Aorta (tissue), 5 donors: ENCODE measurements at regions not wholly inside any gene's neighbourhood (a gene's known extent, or its start where the extent isn't known, plus 50 kb on each side); places are given as distances from the start of the nearest gene placed in this dataset.

Experiments
- ATAC-seq: fragments of 200-7000 bp; cut with Tn5 transposase; one replicate; pipeline ENCODE4 v1.9.1; 2022; ENCODE audit warnings: moderate library complexity; ENCODE audit not compliant: low FRiP score
- DNase-seq, 2 donors: peaks; one replicate each; pipeline ENCODE4 v3.0.0-alpha.2; 2020
- H3K27ac ChIP-seq, 2 donors: one replicate each; pipeline ENCODE4 v1.5.1; 2013; ENCODE audit warnings: low read length in 2 of 2, mild to moderate bottlenecking in 2 of 2, moderate library complexity in 2 of 2, control low read depth in 1 of 2, inconsistent platforms in 1 of 2, low read depth in 1 of 2
- H3K27me3 ChIP-seq, 2 donors: one replicate each; pipeline ENCODE4 v1.6.1; 2013; ENCODE audit warnings: control low read depth in 1 of 2, low read length in 1 of 2, mild to moderate bottlenecking in 1 of 2, moderate library complexity in 1 of 2; ENCODE audit not compliant: insufficient read depth in 2 of 2, control insufficient read depth in 1 of 2
- H3K36me3 ChIP-seq, 2 donors: one replicate each; pipeline ENCODE4 v1.6.1; 2013; ENCODE audit warnings: control low read depth in 1 of 2, low read length in 1 of 2, mild to moderate bottlenecking in 1 of 2; ENCODE audit not compliant: insufficient read depth in 2 of 2, control insufficient read depth in 1 of 2
- H3K4me1 ChIP-seq, 2 donors: one replicate each; pipeline ENCODE4 v1.6.1; 2013; ENCODE audit warnings: low read length in 2 of 2, control low read depth in 1 of 2, mild to moderate bottlenecking in 1 of 2, moderate library complexity in 1 of 2; ENCODE audit not compliant: insufficient read depth in 2 of 2, control insufficient read depth in 1 of 2
- H3K4me3 ChIP-seq, 2 donors: one replicate each; pipeline ENCODE4 v1.5.1; 2013; ENCODE audit warnings: low read length in 2 of 2, control low read depth in 1 of 2, mild to moderate bottlenecking in 1 of 2
- H3K9me3 ChIP-seq: one replicate; pipeline ENCODE4 v1.6.1; 2013; ENCODE audit warnings: mild to moderate bottlenecking, low read length; ENCODE audit not compliant: control insufficient read depth
- WGBS, 2 donors: extraction: QIAGEN DNeasy Blood & Tissue Kit; methylation state at CpG; one replicate each; pipeline ENCODE4 v1.1.7; 2013; 5-methylcytosine and 5-hydroxymethylcytosine counted together
- intact Hi-C, 2 donors: fragments of 100-400 bp; cut with DNase I; formaldehyde crosslinking; loops; one replicate each; pipeline versions ENCODE4 v1.14.2 to v1.15.0; 2022
- donor health status: healthy with polysubstance abuse.
- donor health status: Bipolar disorder and iron deficiency.
- donor health status: DM: no; HTN: no; CAD: no.
- donor health status: DM: no; HTN: no; CAD: no.
- donor health status: DM: yes; HTN: yes; CAD: no.

GRCh38 chr4:149164282-149164681, 651.4 kb downstream of the IQCM start:
- DNase-seq = no peak
- Histone ChIP-seq H3K36me3 (no peaks in the 10 kb centered on the region), H3K9me3 (no peaks in the 10 kb centered on the region), H3K27me3 (no peaks in the 10 kb centered on the region), H3K4me3 (no peak overlapping the region), H3K4me1 (no peaks in the 10 kb centered on the region), H3K27ac (no peak overlapping the region)
- intact Hi-C loops = no loop called here
- ATAC-seq = no peak
- 41 to 49% methylated on average over 3 of the region's 3 CpGs for WGBS, 2 donors

DNA sequence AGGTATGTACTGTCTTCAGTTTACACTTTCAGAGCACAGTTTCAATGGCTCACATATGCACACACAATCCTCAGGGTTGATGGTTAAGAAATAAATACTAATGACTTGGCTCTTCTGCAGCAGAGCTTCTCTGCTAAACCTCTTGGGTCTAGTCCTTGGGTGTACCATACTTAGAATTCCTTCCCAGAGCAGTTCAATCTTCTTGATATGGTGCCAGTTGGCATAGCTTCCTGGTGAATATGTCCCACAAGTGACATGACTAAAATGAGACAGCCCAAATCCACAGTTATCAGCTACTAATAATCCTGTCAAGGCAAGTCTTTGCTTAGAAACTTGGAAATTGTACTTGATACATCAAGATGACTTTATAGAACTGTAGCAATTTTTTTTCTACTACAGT, 654.4 kb downstream of the IQCM start:
- H3K27me3 ChIP-seq = no peaks in the 10 kb centered on the region
- H3K36me3 ChIP-seq = no peaks in the 10 kb centered on the region
- no peak for DNase-seq
- H3K27ac ChIP-seq = no peak overlapping the region
- no peak for ATAC-seq
- H3K4me1 ChIP-seq = peaks cover 0 to 4% of the 10 kb centered on the region in 2 donors
- no peaks in the 10 kb centered on the region for H3K9me3 ChIP-seq
- H3K4me3 ChIP-seq = no peak overlapping the region
- intact Hi-C loops = no loop called here

DNA sequence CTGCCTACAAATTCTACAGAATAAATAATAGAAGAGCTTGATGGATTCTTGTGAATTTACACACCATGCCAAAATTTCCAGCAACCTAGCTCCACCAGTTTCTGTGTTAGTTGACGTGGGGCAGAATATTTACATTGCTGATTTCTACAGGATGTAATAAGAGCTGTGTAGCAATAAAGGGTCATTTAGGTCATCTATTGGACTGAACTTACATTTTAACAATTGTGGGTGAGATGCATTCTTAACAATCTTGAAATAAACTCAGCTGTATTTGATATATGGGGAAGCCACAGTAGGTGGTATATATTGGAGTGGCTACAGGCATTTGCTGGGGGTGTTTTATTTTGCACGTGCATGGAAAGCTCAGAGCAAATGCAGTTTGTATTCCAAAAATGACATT, 655.3 kb downstream of the IQCM start:
- H3K4me1 ChIP-seq = peaks cover 0 to 4% of the 10 kb centered on the region in 2 donors
- WGBS, 2 donors = 79 to 81% methylated on average over 2 of the region's 2 CpGs

GRCh38 chr4:149158817-149159216, 656.8 kb downstream of the IQCM start:
- Histone ChIP-seq H3K4me3 (no peak overlapping the region), H3K27ac (no peak overlapping the region), H3K36me3 (no peaks in the 10 kb centered on the region), H3K4me1 (peaks cover 0 to 4% of the 10 kb centered on the region in 2 donors), H3K9me3 (no peaks in the 10 kb centered on the region), H3K27me3 (no peaks in the 10 kb centered on the region)
- no peak for ATAC-seq
- intact Hi-C loops = no loop called here
- WGBS, 2 donors = 13 to 18% methylated on average over 3 of the region's 3 CpGs
- no peak for DNase-seq

More for the DNA sequence above, 655.3 kb downstream of the IQCM start:
- no peak overlapping the region for H3K4me3 ChIP-seq
- ATAC-seq (no peak), DNase-seq (no peak)
- no peaks in the 10 kb centered on the region for H3K36me3 ChIP-seq
- H3K9me3 ChIP-seq = no peaks in the 10 kb centered on the region
- no peak overlapping the region for H3K27ac ChIP-seq
- intact Hi-C loops = no loop called here
- no peaks in the 10 kb centered on the region for H3K27me3 ChIP-seq

GRCh38 chr4:149145803-149146202, 669.8 kb downstream of the IQCM start:
- intact Hi-C loops = no loop called here
- no peak overlapping the region for H3K27ac ChIP-seq
- no peak for ATAC-seq

GRCh38 chr4:149144060-149144459, 671.6 kb downstream of the IQCM start:
- ATAC-seq = no peak
- WGBS, 2 donors = 69 to 74% methylated on average over 1 of the region's 1 CpG
- no peaks in the 10 kb centered on the region for H3K27me3 ChIP-seq

More at GRCh38 chr4:149145803-149146202, 669.8 kb downstream of the IQCM start:
- no peaks in the 10 kb centered on the region for H3K4me1 ChIP-seq
- no peak for DNase-seq
- WGBS, 2 donors = 62 to 72% methylated on average over 2 of the region's 2 CpGs
- H3K36me3 ChIP-seq = no peaks in the 10 kb centered on the region
- H3K9me3 ChIP-seq = no peaks in the 10 kb centered on the region
- H3K27me3 ChIP-seq = no peaks in the 10 kb centered on the region
- H3K4me3 ChIP-seq = no peak overlapping the region

GRCh38 chr4:149141391-149141790, 674.3 kb downstream of the IQCM start:
- intact Hi-C loops = no loop called here
- no peak for DNase-seq
- Histone ChIP-seq H3K27me3 (no peaks in the 10 kb centered on the region), H3K36me3 (no peaks in the 10 kb centered on the region), H3K27ac (no peak overlapping the region), H3K9me3 (no peaks in the 10 kb centered on the region), H3K4me3 (no peak overlapping the region), H3K4me1 (no peaks in the 10 kb centered on the region)
- 84 to 91% methylated on average over 2 of the region's 2 CpGs for WGBS, 2 donors
- no peak for ATAC-seq

More at GRCh38 chr4:149144060-149144459, 671.6 kb downstream of the IQCM start:
- Histone ChIP-seq H3K9me3 (no peaks in the 10 kb centered on the region), H3K4me3 (no peak overlapping the region), H3K36me3 (no peaks in the 10 kb centered on the region), H3K27ac (no peak overlapping the region), H3K4me1 (no peaks in the 10 kb centered on the region)
- DNase-seq = no peak
- intact Hi-C loops = no loop called here

- Histone ChIP-seq H3K36me3 (no peaks in the 10 kb centered on the region), H3K4me3 (no peak overlapping the region), H3K27ac (no peak overlapping the region), H3K27me3 (no peaks in the 10 kb centered on the region), H3K9me3 (no peaks in the 10 kb centered on the region), H3K4me1 (no peaks in the 10 kb centered on the region)
- ATAC-seq (no peak), DNase-seq (no peak)
- intact Hi-C loops = no loop called here
- WGBS, 2 donors = 54 to 56% methylated on average over 2 of the region's 2 CpGs
Observed at GRCh38 chr4:149140841-149141240, 674.8 kb downstream of the IQCM start.

DNA sequence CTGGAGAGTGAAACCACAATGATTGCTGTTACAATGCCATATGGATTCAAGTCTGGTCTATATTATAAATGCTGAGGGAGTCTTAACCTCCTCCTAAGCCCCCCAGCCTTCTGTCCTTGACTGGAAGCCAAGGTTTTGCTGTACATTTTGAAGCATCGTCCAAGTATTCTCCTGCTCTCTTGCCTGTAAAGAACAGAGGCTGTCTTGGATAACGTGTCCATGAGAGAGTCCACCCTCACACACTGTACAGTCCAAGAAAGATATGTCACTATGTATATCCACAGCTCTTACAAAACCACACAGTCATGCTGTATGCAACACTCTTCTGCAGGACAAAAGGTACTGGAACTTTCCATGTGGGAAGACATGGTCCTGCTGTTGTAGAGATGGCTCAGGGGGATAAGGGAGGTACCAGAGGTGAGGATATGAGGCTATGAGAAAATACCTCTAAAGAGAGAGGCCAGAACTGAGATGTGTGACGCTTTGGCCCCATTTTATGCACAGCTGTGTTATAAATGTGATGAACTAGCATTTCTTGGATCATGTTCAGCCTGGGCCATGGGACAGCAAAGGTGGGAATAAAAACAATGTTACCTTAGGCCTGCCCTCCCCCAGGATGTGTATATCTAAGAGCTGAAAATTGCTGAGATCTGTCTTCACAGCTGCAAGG, 678.6 kb downstream of the IQCM start:
- Histone ChIP-seq H3K36me3 (no peaks in the 10 kb centered on the region), H3K27ac (no peak overlapping the region), H3K9me3 (peaks cover 2% of the 10 kb centered on the region), H3K4me1 (no peaks in the 10 kb centered on the region), H3K27me3 (no peaks in the 10 kb centered on the region), H3K4me3 (no peak overlapping the region)
- DNase-seq (no peak), ATAC-seq (no peak)
- intact Hi-C loops = no loop called here
- 79 to 86% methylated on average over 3 of the region's 3 CpGs for WGBS, 2 donors
